Transverse colon (tissue), 3 donors: ENCODE measurements at regions not wholly inside any gene's neighbourhood (a gene's known extent, or its start where the extent isn't known, plus 50 kb on each side); places are given as distances from the start of the nearest gene placed in this dataset.

ENCODE experiments used
- EP300 ChIP-seq: sonication (generic); formaldehyde crosslinking; IDR thresholded peaks from one replicate; pipeline ENCODE4 v1.6.1; 2017; ENCODE audit warnings: antibody characterized with exemption, low read depth
- TF ChIP-seq, protein P1 (sequence below), 5 experiments: fragments of 200-600 bp in 3 of 5; fragments of 450-650 bp in 2 of 5; sonication (generic) in 3 of 5; IDR thresholded peaks; 1 replicate in 2 of 5; 2 replicates in 3 of 5; pipeline ENCODE4 v1.5.1; 2016 to 2017; ENCODE audit warnings: antibody characterized with exemption in 5 of 5, inconsistent platforms in 3 of 5, mild to moderate bottlenecking in 2 of 5, moderate library complexity in 1 of 5

DNA sequence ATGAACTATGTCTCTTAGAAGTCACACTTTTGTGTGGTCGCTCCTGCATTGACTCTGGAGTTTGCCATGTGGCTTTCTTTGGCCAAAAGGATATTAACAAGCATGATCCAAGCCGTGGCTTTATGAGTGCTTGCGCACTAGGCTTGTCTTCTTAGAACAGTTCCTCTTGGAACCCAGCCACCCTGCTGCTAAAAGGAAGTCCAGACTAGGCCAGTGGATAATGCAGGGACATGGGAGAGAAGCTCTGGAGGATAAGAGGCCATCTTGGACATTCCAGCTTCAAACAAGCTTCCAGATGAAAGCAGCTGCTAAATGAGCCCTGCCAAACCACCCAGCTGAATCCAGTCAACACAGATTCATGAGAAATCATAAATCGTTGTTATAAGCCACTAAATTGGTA is 346.4 kb downstream of the CDC5L start:
- TF ChIP-seq, protein P1, sequence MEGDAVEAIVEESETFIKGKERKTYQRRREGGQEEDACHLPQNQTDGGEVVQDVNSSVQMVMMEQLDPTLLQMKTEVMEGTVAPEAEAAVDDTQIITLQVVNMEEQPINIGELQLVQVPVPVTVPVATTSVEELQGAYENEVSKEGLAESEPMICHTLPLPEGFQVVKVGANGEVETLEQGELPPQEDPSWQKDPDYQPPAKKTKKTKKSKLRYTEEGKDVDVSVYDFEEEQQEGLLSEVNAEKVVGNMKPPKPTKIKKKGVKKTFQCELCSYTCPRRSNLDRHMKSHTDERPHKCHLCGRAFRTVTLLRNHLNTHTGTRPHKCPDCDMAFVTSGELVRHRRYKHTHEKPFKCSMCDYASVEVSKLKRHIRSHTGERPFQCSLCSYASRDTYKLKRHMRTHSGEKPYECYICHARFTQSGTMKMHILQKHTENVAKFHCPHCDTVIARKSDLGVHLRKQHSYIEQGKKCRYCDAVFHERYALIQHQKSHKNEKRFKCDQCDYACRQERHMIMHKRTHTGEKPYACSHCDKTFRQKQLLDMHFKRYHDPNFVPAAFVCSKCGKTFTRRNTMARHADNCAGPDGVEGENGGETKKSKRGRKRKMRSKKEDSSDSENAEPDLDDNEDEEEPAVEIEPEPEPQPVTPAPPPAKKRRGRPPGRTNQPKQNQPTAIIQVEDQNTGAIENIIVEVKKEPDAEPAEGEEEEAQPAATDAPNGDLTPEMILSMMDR (IDR thresholded peaks at IDR 0.05), result no peak
- no peak for TF ChIP-seq EP300
